ENCODE measurements at regions not wholly inside any gene's neighbourhood (a gene's known extent, or its start where the extent isn't known, plus 50 kb on each side); places are given as distances from the start of the nearest gene placed in this dataset.

- Mint-ChIP-seq H3K9me3 (ENCODE audit: unreplicated experiment) (no peaks in the 10 kb centered on the region), H3K27me3 (ENCODE audit: unreplicated experiment) (peaks cover 3% of the 10 kb centered on the region), H3K4me3 (ENCODE audit: unreplicated experiment) (no peak overlapping the region), H3K27ac (ENCODE audit: unreplicated experiment) (no peak overlapping the region), H3K36me3 (ENCODE audit: low read depth, unreplicated experiment) (no peaks in the 10 kb centered on the region), H3K4me1 (ENCODE audit: unreplicated experiment) (peaks cover 12% of the 10 kb centered on the region)
- no peak for TF ChIP-seq CTCF (IDR thresholded peaks at IDR 0.05; ENCODE audit: unreplicated experiment)
- no peak for DNase-seq (ENCODE audit: low spot score)
Measured at GRCh38 chr6:4511641-4512020, 264.6 kb upstream of the CDYL start.

- Mint-ChIP-seq H3K27ac (ENCODE audit: unreplicated experiment) (no peak overlapping the region), H3K4me3 (ENCODE audit: unreplicated experiment) (no peak overlapping the region), H3K36me3 (ENCODE audit: low read depth, unreplicated experiment) (no peaks in the 10 kb centered on the region), H3K27me3 (ENCODE audit: unreplicated experiment) (peaks cover 3% of the 10 kb centered on the region), H3K9me3 (ENCODE audit: unreplicated experiment) (no peaks in the 10 kb centered on the region), H3K4me1 (ENCODE audit: unreplicated experiment) (peaks cover 9% of the 10 kb centered on the region)
- no peak for DNase-seq (ENCODE audit: low spot score)
- TF ChIP-seq CTCF (IDR thresholded peaks at IDR 0.05; ENCODE audit: unreplicated experiment), result no peak
Measured at GRCh38 chr6:4510906-4511640, 265.1 kb upstream of the CDYL start.

DNA sequence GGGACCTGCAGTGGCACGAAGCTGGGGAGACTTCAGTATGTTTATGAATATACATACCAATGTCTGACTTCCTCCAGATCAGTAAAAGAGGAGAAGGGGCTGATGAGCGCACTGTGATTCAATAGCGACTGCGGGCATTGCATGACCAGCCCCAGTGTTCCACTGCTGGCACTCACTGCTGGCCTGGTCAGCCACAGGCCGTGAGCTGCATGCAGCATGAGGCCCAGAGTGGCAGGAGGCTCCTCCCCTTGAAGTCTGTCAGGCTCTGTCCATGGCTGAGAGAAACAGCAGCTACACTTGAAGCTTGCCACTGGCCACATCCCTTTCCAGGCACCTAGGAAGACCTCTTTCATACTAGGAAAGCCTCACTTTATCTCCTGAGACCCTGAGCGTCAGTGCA is 265.9 kb upstream of the CDYL start:
- Mint-ChIP-seq H3K4me3 (ENCODE audit: unreplicated experiment) (no peak overlapping the region), H3K27me3 (ENCODE audit: unreplicated experiment) (peaks cover 3% of the 10 kb centered on the region), H3K9me3 (ENCODE audit: unreplicated experiment) (no peaks in the 10 kb centered on the region)

GRCh38 chr6:4509506-4509905 is 266.7 kb upstream of the CDYL start:
- no peak for TF ChIP-seq CTCF (IDR thresholded peaks at IDR 0.05; ENCODE audit: unreplicated experiment)
- DNase-seq (ENCODE audit: low spot score), result no peak
- Mint-ChIP-seq H3K9me3 (ENCODE audit: unreplicated experiment) (no peaks in the 10 kb centered on the region), H3K27ac (ENCODE audit: unreplicated experiment) (no peak overlapping the region), H3K4me3 (ENCODE audit: unreplicated experiment) (no peak overlapping the region), H3K4me1 (ENCODE audit: unreplicated experiment) (peaks cover 5% of the 10 kb centered on the region), H3K27me3 (ENCODE audit: unreplicated experiment) (peaks cover 3% of the 10 kb centered on the region), H3K36me3 (ENCODE audit: low read depth, unreplicated experiment) (no peaks in the 10 kb centered on the region)

More for the DNA sequence above, 265.9 kb upstream of the CDYL start:
- no peak for TF ChIP-seq CTCF (IDR thresholded peaks at IDR 0.05; ENCODE audit: unreplicated experiment)
- Mint-ChIP-seq H3K27ac (ENCODE audit: unreplicated experiment) (no peak overlapping the region), H3K36me3 (ENCODE audit: low read depth, unreplicated experiment) (no peaks in the 10 kb centered on the region), H3K4me1 (ENCODE audit: unreplicated experiment) (peaks cover 9% of the 10 kb centered on the region)
- DNase-seq (ENCODE audit: low spot score), result no peak

DNA sequence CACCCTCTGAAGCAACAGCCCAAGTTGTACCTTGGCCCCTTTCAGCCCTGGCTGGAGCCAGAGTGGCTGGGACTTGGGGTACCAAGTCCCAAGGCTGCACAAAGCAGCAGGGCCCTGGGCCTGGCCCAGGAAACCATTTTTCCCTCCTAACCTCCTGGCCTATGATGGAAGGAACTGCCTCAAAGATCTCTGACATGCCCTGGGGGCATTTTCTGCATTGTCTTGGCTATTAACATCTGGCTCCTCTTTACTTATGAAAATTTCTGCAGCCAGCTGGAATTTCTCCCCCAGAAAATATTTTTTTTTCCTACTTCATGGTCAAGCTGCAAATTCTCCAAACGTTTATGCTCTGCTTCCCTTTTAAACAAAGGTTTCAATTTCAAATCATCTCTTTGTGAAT is 269.4 kb upstream of the CDYL start:
- TF ChIP-seq CTCF (IDR thresholded peaks at IDR 0.05; ENCODE audit: unreplicated experiment), result no peak
- Mint-ChIP-seq H3K36me3 (ENCODE audit: low read depth, unreplicated experiment) (no peaks in the 10 kb centered on the region), H3K9me3 (ENCODE audit: unreplicated experiment) (no peaks in the 10 kb centered on the region), H3K4me1 (ENCODE audit: unreplicated experiment) (no peaks in the 10 kb centered on the region), H3K4me3 (ENCODE audit: unreplicated experiment) (no peak overlapping the region), H3K27ac (ENCODE audit: unreplicated experiment) (no peak overlapping the region), H3K27me3 (ENCODE audit: unreplicated experiment) (no peaks in the 10 kb centered on the region)
- DNase-seq (ENCODE audit: low spot score), result no peak

Data from endothelial cell (in vitro differentiated cells).